GM21528 (cell line): ENCODE measurements at regions not wholly inside any gene's neighbourhood (a gene's known extent, or its start where the extent isn't known, plus 50 kb on each side); places are given as distances from the start of the nearest gene placed in this dataset.
"Not testable (repeated sequence)": the region's sequence is repeated elsewhere in the genome, so short reads cannot be mapped to it uniquely, and the experiment has no call there.

Source experiments
- ATAC-seq: cut with Tn5 transposase; IDR thresholded peaks from one replicate; pipeline ENCODE4 v1.9.1; 2021; ENCODE audit warnings: mild to moderate bottlenecking, moderate library complexity; ENCODE audit not compliant: unreplicated experiment, low FRiP score

DNA sequence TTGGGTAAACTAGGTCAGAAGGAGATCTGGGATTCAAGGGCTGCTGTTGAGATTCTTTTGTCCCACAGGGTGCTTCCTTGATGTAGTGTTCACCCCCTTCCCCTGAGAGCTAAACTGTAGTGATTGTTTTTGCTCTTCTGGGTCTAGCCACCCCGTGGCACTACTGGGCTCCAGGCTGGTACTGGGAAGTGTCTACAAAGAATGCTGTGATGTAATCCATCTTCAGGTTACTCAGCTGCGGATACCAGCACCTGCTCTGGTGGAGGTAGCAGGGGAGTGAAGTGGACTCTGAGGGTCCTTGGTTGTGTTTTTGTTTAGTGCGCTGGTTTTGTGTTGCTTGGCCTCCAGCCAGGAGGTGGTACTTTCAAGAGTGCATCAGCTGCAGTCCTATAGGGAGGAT is 365.5 kb downstream of the ZNF674 start:
- ATAC-seq: no peak

DNA sequence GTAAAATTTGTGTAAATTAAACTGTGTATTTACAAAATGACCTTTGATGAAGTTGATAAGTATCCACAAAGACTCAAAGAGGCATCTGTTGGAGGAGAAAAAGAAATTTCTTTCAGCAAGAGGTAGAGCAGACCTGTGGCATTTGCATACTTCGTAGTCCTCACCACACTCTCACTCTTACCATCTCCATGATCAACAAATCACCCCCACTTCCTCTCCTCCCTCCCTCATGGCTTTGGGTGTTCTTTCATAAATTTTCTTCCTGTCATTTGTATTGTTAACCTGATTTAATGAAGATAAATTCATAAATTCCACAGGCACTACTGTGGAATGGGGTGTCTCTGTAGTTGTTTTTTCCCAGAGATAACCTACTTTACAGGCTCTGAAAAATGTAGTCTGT is 366.5 kb downstream of the ZNF674 start:
- no peak for ATAC-seq

DNA sequence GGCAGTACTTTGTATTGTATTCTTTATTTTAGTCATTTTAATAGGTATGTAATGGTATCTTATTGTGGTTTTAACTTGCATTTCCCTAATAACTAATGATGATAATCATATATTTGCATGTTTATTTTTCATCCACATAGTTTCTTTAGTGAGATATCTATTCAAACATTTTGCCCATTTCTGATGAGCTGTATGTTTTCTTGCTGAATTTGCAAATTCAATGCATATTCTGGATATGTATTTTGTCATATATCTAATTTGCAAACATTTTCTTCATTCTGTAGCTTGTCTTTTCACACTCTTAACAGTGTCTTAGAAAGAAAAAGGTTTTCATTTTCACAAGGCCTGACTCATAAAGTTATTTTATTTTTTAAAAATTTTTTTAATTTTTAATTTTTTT is 372.1 kb downstream of the ZNF674 start:
- no peak for ATAC-seq

DNA sequence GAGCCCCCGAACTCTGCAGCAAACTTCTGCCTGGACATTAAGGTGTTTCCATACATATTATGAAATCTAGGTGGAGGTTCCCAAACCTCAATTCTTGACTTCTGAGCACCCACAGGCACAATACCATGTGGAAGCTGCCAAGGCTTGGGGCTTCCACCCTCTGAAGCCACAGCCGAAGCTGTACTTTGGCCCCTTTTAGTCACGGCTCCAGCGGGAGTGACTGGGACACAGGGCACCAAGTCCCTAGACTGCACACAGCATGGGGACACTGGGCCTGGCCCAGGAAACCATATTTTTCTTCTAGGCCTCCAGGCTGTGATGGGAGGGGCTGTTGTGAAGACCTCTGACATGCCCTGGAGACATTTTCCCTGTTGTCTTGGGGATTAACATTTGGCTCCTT is 373.8 kb downstream of the ZNF674 start:
- not testable (repeated sequence) for ATAC-seq

DNA sequence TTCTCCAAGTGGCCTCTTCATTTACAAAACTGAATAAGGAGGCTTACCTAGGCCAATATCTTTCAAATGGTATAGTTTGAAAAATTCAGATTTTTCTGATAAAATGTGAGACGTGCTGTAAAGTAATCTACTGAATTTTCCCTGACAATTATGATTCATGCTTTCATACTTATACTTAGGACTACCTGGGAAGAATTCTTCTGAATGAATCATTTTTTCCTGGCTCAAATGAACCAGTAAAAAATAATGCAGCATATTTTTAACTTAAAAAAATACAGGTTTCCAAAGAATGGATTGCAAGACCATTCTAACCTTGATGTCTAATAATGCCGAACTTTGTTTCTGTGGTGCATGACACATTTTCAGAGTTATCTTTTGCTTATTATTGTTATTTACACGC is 375.4 kb downstream of the ZNF674 start:
- no peak for ATAC-seq

DNA sequence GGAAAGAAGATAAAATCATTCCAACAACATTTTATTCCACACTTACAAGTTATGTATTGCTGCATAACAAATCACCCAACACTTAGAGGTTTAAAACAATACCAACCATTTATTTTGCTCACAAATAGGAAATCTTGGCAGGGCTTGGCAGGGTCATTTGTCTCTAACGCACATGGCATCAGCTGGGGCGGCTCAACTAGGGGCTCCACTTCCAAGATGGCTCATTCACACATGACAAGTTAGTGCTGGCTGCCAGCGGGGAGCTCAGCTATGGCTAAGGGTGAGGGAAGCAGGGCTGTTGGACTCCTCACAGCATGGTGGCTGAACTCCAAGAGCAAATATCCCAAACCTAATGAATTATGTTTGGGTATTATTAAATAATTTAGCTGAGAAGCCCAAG is 377.0 kb downstream of the ZNF674 start:
- no peak for ATAC-seq

DNA sequence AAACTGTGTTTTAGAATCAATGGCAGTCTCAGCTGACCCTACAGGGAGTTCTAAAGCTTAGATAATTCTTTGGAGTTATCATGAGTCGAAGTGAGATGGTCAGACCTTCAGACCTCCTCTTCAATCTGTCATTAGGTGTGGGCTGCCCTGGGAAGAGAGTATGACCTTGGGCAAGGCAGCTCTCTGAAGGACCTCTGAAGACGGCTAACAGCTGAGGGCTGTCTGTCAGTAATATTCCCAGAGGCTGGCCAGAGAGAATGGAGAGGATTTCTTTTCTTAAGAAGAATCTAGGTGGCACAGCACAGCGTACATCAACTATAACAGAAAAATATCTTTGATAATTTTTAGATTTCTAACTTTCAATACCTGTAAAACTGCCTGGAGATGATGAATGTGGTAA is 379.4 kb downstream of the ZNF674 start:
- no peak for ATAC-seq

DNA sequence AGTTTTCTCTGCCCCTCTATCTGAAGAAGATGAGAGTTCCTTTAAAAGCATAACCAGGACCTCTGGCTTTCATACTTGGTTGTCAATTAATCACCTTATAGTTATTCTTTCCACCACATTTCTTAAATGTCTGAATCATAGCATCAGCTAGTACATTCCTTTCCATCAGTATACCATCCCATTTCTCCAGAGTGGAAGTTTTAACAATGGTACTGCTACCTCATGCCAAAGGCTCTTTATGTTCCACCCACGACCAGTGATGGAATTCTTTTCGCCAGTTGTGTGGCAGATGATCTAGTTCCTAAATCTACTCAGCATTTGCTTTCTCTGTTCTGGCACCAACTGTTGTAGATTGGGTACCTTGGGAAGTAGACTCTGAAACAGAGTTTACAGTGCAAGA is 379.8 kb downstream of the ZNF674 start:
- ATAC-seq: no peak

DNA sequence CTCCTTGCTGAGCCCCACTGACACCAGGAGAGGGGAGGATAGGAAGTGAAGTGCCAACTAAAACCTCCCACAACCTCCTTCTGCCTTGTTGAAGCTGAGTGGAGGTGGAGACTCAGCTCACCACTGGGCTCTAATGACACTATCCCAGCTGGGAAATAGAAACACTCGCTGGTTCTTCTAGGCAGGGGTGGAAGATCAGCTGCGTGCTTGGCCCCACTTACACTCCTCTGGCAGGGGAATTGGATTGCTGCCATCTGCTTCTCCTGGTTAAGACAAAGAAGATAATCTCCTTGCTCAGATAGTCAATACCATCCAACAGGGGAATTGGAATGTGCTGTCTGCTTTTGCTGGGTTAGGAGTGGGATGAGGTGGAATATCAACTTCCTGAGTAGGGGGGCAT is 392.5 kb downstream of the ZNF674 start:
- no peak for ATAC-seq

DNA sequence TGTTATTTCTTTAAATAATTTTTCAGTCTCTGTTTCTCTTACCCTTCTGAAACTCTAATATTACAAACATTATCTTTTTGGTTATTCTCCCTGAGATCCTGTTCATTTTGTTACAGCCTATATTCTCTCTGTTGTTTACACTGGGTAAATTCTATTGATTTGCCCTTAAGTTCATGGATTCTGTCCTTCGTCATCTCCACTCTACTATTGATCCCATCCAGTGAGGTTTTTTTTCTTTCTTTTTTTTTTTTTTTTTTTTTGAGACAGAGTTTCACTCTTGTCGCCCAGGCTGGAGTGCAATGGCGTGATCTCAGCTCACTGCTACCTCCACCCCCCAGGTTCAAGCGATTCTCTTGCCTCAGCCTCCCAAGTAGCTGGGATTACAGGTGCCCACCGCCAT is 393.9 kb downstream of the ZNF674 start:
- not testable (repeated sequence) for ATAC-seq

DNA sequence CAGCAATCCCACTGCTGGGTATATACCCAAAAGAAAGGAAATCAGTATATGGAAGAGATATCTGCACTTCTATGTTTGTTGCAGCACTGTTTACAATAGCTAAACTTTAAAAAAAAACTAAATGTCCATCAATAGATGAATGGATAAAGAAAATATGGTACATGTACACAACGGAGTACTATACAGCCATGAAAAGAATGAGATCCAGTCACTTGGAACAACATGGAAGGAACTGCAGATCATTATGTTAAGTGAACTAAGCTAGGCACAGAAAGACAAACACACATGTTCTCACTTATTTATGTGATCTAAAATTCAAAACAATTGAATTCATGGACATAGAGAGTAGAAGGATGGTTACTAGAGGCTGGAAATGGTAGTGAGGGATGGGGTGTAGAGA is 400.7 kb downstream of the ZNF674 start:
- ATAC-seq: no peak

DNA sequence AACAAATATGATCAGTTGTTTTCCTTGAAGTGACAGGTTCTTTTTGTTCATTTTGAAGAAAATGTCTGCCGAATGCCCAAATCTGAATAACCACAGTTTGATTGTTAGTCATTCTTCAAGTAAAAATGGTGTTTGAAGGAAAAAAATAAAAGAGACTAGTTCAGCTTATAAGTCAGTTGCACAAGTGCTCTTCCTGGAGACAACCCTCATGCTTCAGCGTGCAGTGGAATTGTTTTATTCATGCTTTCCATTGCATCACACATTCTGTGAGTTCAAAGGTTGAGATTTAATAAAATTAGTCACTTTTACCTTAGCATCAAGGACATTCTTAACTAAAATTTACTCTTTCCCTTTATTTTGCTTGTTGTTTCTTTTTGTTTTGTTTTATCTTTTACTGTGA is 404.9 kb downstream of the ZNF674 start:
- ATAC-seq: no peak

DNA sequence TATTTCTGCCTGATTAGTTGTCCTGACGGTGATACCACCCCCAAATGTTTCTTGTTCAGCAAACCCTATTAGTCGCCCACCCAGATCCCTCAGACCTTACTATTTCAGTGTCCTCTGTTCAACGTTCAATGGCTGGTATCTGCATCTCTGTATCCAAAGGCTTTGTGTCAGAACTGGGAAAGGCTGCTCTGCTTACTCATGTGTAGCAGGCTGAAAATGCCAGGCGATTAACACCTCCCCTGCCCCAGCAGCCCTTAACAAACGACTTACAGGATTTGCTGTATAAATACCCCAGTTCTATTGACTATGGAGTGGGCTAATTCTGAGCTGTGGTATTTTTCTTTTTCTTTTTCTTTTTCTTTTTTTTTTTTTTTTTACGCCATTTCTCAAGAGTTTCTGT is 415.0 kb downstream of the ZNF674 start:
- ATAC-seq: no peak

DNA sequence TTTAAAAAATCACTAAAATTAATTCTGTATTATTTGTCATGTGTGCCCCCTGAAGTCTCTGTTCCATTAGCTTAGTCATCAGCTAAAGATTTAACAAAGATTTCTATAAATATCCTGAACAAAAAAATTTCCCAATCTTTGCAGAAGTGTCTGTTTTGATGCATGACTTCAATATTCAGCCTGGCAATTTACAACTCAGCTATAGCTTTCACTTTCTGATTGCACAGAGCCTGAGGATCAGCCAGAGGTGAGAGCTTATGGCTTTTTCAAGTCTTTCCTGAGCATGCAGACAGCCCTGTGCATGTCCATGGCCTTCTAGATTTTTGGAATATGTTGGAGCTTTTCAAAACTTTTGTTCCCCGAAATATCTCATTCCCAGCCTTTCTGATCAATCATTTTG is 420.1 kb downstream of the ZNF674 start:
- no peak for ATAC-seq

DNA sequence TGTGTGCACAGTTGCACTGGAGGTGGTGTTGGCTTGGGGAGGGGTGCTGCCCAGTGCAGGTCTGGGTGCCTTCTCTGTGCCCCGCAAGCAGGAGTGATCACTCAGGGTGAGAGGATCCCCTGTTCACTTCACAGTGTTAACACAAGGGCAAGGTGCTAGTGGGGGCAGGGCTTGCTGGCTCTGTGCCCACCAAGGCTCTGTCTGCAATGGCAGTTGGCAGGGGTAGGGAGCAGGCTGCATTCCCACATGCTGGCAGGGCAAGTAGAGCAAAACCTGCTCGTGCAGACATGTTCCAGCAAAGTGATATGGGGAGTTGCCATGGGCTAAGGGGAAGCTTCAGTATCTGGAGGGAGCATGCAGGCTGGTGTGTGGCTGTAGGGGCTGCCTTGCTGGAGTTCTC is 428.0 kb downstream of the ZNF674 start:
- no peak for ATAC-seq

DNA sequence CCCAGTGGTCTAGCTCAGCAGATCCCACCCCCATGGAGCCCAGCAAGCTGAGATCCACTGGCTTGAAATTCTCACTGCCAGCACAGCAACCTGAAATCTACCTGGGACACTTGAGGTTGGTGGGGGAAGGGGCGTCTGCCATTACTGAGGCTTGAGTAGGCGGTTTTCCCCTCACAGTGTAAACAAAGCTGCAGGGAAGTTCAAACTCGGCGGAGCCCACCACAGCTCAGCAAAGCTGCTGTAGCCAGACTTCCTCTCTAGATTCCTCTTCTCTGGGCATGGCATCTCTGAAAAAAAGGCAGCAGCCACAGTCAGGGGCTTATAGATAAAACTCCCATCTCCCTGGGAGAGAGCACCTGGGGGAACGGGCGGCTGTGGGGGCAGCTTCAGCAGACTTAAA is 457.9 kb downstream of the ZNF674 start:
- ATAC-seq: not testable (repeated sequence)

DNA sequence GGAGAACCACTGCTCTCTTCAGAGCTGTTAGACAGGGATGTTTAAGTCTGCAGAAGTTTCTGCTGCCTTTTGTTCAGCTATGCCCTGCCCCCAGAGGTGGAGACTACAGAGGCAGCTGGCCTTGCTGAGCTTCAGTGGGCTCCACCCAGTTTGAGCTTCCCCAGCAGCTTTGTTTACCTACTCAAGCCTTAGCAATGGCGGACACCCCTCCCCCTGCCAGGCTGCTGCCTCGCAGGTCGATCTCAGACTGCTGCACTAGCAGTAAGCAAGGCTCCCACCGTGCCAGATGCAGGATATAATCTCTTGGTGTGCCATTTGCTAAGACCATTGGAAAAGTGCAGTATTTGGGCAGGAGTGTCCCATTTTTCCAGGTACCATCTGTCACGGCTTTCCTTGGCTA is 465.1 kb downstream of the ZNF674 start:
- not testable (repeated sequence) for ATAC-seq

DNA sequence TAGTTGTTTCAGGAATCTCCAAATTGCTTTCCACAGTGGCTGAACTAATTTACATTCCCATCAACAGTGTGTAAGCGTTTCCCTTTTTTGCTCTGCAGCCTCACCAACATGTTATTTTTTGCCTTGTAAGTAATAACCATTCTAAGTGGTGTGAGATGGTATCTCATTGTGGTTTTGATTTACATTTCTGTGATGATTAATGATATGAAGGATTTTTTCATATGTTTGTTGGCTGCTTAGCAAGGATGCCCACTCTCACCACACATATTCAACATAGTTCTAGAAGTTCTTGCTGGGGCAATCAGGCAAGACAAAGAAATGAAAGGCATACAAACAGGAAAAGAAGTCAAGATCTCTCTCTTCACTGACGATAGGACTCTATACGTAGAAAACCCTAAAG is 472.4 kb downstream of the ZNF674 start:
- ATAC-seq: no peak

DNA sequence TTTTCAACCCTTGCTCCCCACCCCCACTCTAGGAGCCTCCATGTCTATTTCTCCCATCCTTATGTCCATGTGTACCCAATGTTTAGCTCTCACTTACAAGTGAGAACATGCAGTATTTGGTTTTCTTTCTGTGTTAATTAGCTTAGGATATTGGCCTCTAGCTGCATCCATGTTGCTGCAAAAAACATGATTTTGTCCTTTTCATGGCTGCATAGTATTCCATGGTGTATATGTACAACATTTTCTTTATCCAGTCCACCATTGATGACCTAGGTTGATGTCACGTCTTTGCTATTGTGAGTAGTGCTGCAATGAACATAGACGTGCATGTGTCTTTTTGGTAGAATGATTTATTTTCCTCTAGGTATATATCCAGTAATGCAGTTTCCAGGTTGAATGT is 472.8 kb downstream of the ZNF674 start:
- ATAC-seq: no peak

DNA sequence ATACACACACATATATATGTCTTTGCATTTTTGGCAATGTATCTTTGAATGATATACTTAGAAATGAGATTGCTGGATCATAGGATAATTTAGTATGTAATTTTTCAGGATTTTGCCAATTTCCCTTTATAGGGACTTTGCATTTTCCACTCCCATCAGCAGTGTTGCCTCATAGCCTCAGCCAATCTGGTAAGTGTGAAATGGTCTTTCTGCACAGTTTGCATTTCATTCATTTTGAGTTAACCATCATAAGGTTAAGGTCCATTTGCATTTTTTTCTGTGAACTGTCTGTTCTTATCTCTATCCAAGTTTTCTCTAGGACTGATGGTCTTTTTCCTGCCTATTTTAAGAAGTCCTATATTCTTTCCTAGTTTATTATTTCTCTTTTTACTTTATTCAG is 474.8 kb downstream of the ZNF674 start:
- no peak for ATAC-seq

DNA sequence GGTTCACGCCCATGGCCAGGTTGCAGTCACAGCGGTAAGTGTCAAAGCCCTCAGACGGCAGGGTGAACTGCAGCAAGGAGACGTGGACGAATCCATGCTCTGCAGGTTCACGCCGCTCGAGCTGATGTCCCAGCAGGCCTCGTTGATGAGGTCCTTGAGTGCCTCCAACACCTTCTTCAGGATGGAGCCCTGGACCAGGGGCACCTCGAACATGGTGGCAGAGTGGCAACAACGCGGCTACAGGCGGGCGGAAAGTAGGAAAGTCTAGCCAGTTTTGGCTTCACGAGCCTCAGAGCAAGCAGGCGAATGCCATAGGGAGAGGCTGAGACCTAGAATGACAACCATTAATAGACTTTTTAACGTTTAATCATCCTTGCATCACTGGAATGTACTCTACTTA is 485.9 kb downstream of the ZNF674 start:
- ATAC-seq: no peak

DNA sequence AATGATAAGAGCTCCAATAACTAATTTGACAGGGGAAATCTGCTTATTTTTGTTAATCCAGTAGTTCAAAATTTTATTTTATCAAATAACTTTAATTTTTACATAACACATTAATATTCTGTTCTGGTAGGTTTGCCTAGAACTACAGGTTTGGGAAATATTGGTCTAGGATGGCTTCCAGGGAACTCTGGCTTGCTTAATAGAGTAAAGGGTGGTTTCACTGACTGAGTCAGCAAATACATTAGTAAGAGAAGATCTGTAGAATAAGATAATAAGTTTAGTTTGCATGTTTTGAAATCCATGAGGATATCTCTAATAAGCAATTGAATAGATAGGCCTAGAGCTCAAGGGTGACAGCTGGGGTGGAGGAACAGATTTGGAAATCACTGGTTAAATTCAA is 500.7 kb downstream of the ZNF674 start:
- no peak for ATAC-seq

DNA sequence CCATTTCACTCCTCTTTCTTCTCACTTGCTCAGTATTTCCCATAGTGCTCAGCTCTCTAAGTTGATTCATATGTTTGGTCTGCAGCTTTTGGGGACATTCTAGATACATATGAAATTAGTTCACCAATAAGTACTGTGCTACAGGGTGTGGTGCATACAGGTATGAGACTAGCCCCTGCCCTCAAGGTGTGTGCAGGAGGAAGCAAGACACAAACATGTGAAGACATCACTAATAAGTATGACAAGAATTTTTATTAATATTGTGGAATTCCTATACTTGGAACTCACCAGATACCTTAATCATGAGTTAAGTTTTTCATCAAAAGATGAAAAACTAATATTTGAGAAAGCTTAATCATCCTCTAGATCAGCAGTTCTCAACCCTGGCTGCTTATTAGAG is 505.2 kb downstream of the ZNF674 start:
- no peak for ATAC-seq

DNA sequence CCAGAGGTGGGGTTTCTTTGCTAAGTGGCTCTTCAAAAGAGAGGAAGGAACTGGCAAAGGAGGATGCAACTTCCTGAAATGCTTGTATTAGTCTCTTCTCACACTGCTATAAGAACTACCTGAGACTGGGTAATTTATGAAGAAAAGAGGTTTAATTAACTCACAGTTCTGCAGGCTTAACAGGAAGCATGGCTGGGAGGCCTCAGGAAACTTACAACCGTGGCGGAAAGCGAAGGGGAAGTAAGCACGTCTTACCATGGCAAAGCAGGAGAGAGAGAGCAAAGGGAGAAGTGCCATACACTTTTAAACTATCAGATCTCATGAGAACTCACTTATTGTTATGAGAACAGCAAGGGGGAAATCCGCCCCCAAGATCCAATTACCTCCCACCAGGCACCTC is 505.7 kb downstream of the ZNF674 start:
- no peak for ATAC-seq
